Inflammatory macrophage treated with lipopolysaccharide for 4 hours (primary cell): ENCODE measurements at regions not wholly inside any gene's neighbourhood (a gene's known extent, or its start where the extent isn't known, plus 50 kb on each side); places are given as distances from the start of the nearest gene placed in this dataset.

Experiments
- DNase-seq: peaks from one replicate; pipeline ENCODE4 v3.0.0-alpha.2; 2020

GRCh38 chr9:108015690-108016089 is 526.1 kb upstream of the KLF4 start:
- DNase-seq, result no peak

- no peak for DNase-seq
Measured at GRCh38 chr9:108014353-108014752, 524.8 kb upstream of the KLF4 start.

DNA sequence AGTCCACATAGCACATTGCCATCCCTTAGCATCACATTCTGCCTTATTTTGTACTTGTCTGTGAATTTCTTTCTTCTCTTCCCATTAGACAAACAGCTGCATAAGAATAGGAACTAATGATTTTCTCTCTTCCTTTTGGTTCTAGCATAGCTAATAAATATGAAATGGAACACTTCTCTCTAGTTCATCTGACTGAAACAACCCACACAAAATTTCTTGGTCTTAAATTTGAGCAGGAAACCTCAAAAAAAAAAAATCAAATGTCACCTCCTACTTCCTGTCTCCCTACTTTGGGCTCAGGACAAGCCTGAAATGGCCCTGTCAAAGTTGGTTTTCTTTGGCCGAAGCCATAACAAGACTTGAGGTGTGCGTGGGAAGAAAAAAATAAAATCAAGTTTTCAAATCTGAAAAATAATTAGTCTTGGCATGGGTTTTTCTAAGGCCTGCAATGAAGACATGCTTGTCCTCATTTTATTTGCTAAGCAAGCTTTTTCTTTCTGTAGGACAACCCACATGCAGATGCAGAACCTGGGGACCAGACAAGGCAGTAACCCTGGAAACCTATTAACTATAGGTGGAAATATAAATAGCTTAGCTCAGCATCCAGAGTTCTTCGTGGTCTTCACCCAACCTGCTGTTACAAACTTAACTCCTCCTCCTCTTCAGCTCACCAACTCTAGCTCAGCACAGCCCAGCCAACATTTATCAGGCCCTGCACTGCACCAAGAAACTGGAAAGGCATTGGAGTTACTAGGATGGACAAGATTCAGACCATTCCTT is 523.5 kb upstream of the KLF4 start:
- DNase-seq, result peak; percentile 21

GRCh38 chr9:108012405-108012804 is 522.8 kb upstream of the KLF4 start:
- no peak for DNase-seq

GRCh38 chr9:108003526-108003925 is 514.0 kb upstream of the KLF4 start:
- DNase-seq, result no peak

DNA sequence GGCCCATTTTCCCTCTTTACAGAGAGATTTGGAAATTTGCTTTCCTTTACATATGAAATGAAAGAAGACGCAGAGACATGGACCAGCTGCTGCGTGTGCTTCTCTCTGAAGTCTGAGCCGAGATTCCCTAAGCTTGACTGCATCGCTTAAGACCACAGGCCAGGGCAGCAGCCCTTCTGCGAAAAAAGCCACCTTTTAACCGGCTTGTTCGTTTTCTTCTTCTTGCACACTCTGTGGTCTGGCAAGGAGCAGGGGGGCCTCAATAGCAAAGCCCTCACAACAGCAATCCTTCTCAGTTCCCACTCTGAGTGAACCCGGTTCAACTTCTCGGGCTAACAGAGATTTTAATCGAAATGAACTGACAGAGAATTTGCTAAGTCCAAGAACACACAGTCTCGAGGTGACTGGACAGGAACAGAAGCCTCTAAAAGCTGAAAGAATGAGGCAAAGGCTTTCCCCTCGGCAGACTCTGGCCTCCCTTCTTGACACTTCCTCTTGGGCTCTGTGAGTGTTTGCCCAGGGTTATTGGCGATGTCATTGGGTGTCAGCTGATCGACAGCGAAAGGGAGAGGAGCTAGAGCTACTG is 512.9 kb upstream of the KLF4 start:
- DNase-seq, result peak; percentile 77

DNA sequence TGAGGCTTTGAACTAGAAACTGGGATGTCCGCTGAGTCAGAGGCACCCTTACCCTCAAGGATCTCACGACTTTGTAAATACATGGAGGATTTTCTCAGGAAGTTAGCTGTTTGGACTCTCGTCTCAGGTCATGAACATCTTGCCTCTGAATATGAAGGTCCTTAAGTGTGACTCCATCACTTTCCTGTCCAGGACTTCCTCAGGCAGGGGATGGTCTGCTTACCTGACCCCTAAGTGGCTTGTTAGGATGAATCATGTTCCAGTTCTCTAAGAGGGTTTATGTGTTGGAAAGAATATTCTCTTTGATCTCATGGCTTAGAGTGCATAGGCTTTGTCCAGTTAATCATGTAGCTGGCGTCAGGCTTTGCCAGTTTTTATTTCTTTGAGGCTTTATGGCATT is 511.7 kb upstream of the KLF4 start:
- no peak for DNase-seq

DNA sequence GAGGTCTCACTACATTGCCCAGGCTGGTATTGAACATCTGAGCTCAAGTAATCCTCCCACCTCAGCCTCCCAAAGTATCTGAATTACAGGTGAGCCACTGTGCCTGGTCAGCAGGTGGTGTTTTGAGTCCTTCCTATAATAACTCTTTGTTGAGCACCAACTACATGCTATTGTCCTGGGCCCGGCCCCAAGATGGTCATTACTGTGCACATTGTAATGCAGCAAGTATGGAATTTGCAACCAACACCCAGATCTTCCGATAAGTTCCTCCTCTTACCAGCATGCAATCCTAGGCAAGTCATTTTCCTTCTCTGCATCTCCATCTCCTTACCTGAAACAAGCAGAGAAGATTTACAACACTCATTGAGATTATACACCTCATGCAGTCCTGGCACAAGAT is 510.3 kb upstream of the KLF4 start:
- no peak for DNase-seq

- no peak for DNase-seq
Measured at GRCh38 chr9:107999011-107999410, 509.4 kb upstream of the KLF4 start.

- peak; percentile 62 for DNase-seq
Measured at GRCh38 chr9:107994648-107995047, 505.1 kb upstream of the KLF4 start.

GRCh38 chr9:107992271-107992670 is 502.7 kb upstream of the KLF4 start:
- peak; percentile 42 for DNase-seq

- DNase-seq, result no peak
Measured at GRCh38 chr9:107991581-107991980, 502.0 kb upstream of the KLF4 start.

GRCh38 chr9:107989544-107989943 is 500.0 kb upstream of the KLF4 start:
- DNase-seq, result peak; percentile 91

DNA sequence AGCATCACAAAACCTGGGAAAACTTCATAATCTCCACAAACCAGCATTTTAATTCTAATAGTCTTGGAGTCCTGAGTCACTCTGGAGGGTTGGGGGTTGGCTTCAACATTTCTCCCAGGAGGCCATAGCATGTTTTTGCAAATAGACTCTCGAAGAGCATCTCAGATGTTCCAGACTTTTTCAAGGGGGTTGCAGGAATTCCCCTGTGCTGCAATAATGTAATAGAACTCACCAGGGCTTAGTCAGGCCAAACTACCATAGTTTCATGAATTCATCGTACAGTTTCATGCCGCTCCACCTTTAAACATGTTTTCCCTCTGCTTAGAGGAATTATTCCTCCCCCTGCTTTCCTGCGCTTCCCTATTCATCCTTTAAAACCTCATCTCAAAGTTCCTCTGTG is 499.5 kb upstream of the KLF4 start:
- peak; percentile 65 for DNase-seq

DNA sequence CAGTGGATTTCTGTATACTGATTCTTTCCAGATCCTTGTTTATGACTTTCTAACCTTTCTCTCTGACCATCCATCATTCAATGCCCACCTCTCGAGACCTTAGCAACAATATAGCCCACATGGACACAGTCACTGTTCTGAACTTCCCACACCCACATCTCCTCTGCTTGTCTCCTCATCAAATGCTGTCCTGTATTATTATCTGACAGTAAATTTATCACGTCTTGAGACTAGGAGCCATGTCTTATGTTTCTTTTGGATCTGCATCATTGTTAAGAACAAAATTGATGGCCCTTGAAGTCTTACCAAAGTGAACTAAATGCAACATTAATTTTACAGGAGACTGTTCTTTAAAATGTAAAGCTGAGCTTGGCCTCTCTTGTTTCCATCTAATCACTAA is 495.4 kb upstream of the KLF4 start:
- DNase-seq, result no peak

DNA sequence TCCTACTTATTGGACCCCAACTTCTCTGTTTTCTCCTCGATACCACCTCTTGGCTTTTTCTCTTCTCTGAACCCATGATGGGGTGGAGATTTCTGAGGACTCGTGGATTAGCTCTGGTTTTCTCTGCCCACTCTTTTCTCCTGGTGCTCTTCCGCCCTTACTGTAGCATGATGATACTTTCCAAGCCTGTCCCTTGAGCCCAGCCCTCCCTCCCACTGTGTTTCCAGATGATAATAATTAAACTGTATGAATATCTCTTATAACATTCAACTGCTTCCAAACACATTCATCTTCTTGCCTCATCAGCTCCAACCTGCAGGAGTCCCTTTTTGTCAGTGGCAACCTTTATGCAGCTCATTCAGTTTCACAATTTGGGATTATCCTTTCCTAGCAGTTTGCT is 494.2 kb upstream of the KLF4 start:
- no peak for DNase-seq

GRCh38 chr9:107983181-107983603 is 493.6 kb upstream of the KLF4 start:
- DNase-seq, result peak; percentile 66

DNA sequence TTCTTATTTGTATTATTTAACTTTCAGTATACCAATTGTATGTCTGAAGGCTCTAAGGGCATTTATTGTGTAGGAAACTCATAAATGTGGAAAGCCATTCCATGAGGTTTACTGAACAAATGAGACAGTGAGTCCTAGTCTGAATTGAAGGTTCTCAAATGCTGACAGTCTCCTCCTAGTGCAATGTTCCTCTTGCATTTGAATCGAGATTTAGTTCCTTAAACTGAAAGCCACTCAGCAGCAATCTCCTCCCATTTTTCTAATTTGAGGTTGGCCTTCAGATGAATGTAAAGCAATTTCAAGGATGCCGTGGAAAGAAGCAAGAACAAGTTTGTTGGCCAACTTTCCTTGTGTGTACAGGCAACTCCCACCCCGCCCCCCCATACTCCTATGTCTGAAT is 493.2 kb upstream of the KLF4 start:
- peak; percentile 71 for DNase-seq

- peak; percentile 51 for DNase-seq
Measured at GRCh38 chr9:107982001-107982400, 492.4 kb upstream of the KLF4 start.

DNA sequence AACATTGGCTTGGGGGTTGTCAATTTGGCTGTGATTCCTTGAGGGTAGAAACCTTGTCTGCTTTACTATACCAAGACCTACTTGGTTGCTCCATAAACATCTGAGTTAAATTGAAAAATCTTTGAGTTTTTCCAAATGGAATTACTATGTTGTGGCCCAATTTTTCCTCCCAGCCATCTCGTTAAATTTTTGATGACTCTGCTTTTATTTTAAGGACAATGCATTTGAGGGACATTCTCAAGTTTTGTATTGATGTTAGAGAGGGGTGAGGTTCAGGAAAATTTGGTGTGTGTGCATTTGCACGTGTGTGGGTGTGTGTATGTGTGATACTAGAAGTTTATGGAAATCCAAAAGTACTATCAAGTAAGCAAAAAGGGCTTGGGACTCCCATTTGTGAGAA is 491.4 kb upstream of the KLF4 start:
- no peak for DNase-seq

GRCh38 chr9:107976767-107977166 is 487.2 kb upstream of the KLF4 start:
- peak; percentile 64 for DNase-seq

DNA sequence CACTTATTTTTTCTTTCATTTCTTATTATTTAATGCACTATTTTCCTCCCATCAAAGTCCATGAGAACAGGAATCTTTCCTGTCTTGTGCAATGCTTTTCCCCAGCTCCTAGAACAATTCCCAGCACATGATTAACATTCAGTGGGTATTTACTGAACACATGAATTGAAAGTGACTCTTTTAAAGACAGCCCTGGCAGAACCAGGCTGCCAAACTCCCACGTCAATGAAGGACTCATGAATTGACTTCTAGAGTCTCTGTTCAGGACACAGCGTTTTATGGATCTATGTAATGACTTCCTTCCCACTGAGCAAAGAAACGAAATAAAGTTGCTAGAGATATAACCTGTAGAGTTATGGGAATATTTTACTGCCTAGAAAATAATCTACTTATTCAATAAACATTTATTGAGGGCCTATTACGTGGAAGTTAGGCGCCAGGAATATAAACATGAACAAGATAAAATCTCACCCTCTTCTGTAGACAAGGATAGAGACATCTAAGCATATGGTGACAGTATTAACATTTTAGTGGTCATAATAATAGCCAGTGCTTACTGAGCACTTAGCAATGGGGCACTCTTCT is 485.9 kb upstream of the KLF4 start:
- DNase-seq, result no peak

GRCh38 chr9:107973451-107973850 is 483.9 kb upstream of the KLF4 start:
- DNase-seq, result no peak

- no peak for DNase-seq
Measured at GRCh38 chr9:107972346-107972745, 482.8 kb upstream of the KLF4 start.
